ENCODE measurements at regions not wholly inside any gene's neighbourhood (a gene's known extent, or its start where the extent isn't known, plus 50 kb on each side); places are given as distances from the start of the nearest gene placed in this dataset.

GRCh38 chr9:72465593-72465984 lies 55.8 kb upstream of the TMC1 start:
- no peak for TF ChIP-seq CTCF (IDR thresholded peaks at IDR 0.05)
- no peak for TF ChIP-seq EP300 (IDR thresholded peaks at IDR 0.05)
